Rectal smooth muscle tissue (tissue), 1 donor: ENCODE measurements at regions not wholly inside any gene's neighbourhood (a gene's known extent, or its start where the extent isn't known, plus 50 kb on each side); places are given as distances from the start of the nearest gene placed in this dataset.
"Not testable (repeated sequence)": the region's sequence is repeated elsewhere in the genome, so short reads cannot be mapped to it uniquely, and the experiment has no call there.

Source experiments
- H3K27ac ChIP-seq: one replicate; pipeline ENCODE4 v1.7.0; 2013; ENCODE audit warnings: low read depth, low read length, inconsistent platforms
- H3K27me3 ChIP-seq: one replicate; pipeline ENCODE4 v1.7.0; 2013; ENCODE audit warnings: low read length; ENCODE audit not compliant: control insufficient read depth, insufficient read depth
- H3K36me3 ChIP-seq: one replicate; pipeline ENCODE4 v1.7.0; 2013; ENCODE audit warnings: low read length; ENCODE audit not compliant: control insufficient read depth, insufficient read depth
- H3K4me1 ChIP-seq: one replicate; pipeline ENCODE4 v1.7.0; 2013; ENCODE audit warnings: low read length; ENCODE audit not compliant: control insufficient read depth, insufficient read depth
- H3K4me3 ChIP-seq: one replicate; pipeline ENCODE4 v1.7.0; 2013; ENCODE audit warnings: low read length
- H3K9ac ChIP-seq: one replicate; pipeline ENCODE4 v1.7.0; 2013; ENCODE audit warnings: low read length

GRCh38 chr17:45554479-45554878 lies 64.0 kb upstream of the PLEKHM1 start:
- H3K27me3 ChIP-seq, H3K4me3 ChIP-seq, H3K36me3 ChIP-seq, H3K9ac ChIP-seq, H3K27ac ChIP-seq, H3K4me1 ChIP-seq: not testable (repeated sequence)

GRCh38 chr17:45558821-45559220 lies 68.3 kb upstream of the PLEKHM1 start:
- not testable (repeated sequence) for H3K27ac ChIP-seq, H3K4me3 ChIP-seq, H3K9ac ChIP-seq, H3K27me3 ChIP-seq, H3K36me3 ChIP-seq, H3K4me1 ChIP-seq

GRCh38 chr17:45562868-45563267 lies 72.3 kb upstream of the PLEKHM1 start:
- H3K4me3 ChIP-seq, H3K27ac ChIP-seq, H3K36me3 ChIP-seq, H3K4me1 ChIP-seq, H3K9ac ChIP-seq, H3K27me3 ChIP-seq: not testable (repeated sequence)

GRCh38 chr17:45563283-45563682 lies 72.8 kb upstream of the PLEKHM1 start:
- H3K4me3 ChIP-seq, result not testable (repeated sequence)

GRCh38 chr17:45568275-45568674 lies 77.8 kb upstream of the PLEKHM1 start:
- H3K9ac ChIP-seq, H3K27ac ChIP-seq, H3K36me3 ChIP-seq, H3K4me3 ChIP-seq, H3K27me3 ChIP-seq, H3K4me1 ChIP-seq: not testable (repeated sequence)

More at GRCh38 chr17:45563283-45563682, 72.8 kb upstream of the PLEKHM1 start:
- H3K27ac ChIP-seq, H3K27me3 ChIP-seq, H3K36me3 ChIP-seq, H3K4me1 ChIP-seq, H3K9ac ChIP-seq: not testable (repeated sequence)

GRCh38 chr17:45573326-45573725 lies 82.8 kb upstream of the PLEKHM1 start:
- H3K4me1 ChIP-seq, H3K27me3 ChIP-seq, H3K9ac ChIP-seq, H3K36me3 ChIP-seq, H3K27ac ChIP-seq, H3K4me3 ChIP-seq: not testable (repeated sequence)

- Histone ChIP-seq H3K27ac (no peak overlapping the region), H3K4me1 (peaks cover 6% of the 10 kb centered on the region), H3K27me3 (no peaks in the 10 kb centered on the region), H3K36me3 (no peaks in the 10 kb centered on the region), H3K9ac (no peak overlapping the region), H3K4me3 (no peak overlapping the region)
Observed at GRCh38 chr17:45573924-45574770, 83.6 kb upstream of the PLEKHM1 start.

GRCh38 chr17:45575126-45575885 lies 84.8 kb upstream of the PLEKHM1 start:
- no peak overlapping the region for H3K4me3 ChIP-seq
- peaks cover 6% of the 10 kb centered on the region for H3K4me1 ChIP-seq
- H3K27me3 ChIP-seq, result no peaks in the 10 kb centered on the region
- H3K36me3 ChIP-seq, result no peaks in the 10 kb centered on the region
- H3K9ac ChIP-seq, result no peak overlapping the region
- no peak overlapping the region for H3K27ac ChIP-seq

GRCh38 chr17:45576527-45577307 lies 86.2 kb upstream of the PLEKHM1 start:
- H3K9ac ChIP-seq, H3K27me3 ChIP-seq, H3K27ac ChIP-seq, H3K4me1 ChIP-seq, H3K36me3 ChIP-seq, H3K4me3 ChIP-seq: not testable (repeated sequence)

GRCh38 chr17:45577571-45578279 lies 87.2 kb upstream of the PLEKHM1 start:
- Histone ChIP-seq H3K36me3 (no peaks in the 10 kb centered on the region), H3K9ac (no peak overlapping the region), H3K4me1 (peaks cover 7% of the 10 kb centered on the region), H3K27ac (no peak overlapping the region), H3K4me3 (no peak overlapping the region), H3K27me3 (no peaks in the 10 kb centered on the region)

- no peak overlapping the region for H3K4me3 ChIP-seq
- no peaks in the 10 kb centered on the region for H3K36me3 ChIP-seq
- H3K4me1 ChIP-seq, result peaks cover 11% of the 10 kb centered on the region
- no peak overlapping the region for H3K27ac ChIP-seq
- no peak overlapping the region for H3K9ac ChIP-seq
- no peaks in the 10 kb centered on the region for H3K27me3 ChIP-seq
Observed at GRCh38 chr17:45578516-45579455, 88.3 kb upstream of the PLEKHM1 start.
